GM19043 (cell line): ENCODE measurements at regions not wholly inside any gene's neighbourhood (a gene's known extent, or its start where the extent isn't known, plus 50 kb on each side); places are given as distances from the start of the nearest gene placed in this dataset.
A peak's percentile ranks its signal among the peaks of the same experiment; 100 is the strongest.

Source experiments
- ATAC-seq: cut with Tn5 transposase; IDR thresholded peaks from one replicate; pipeline ENCODE4 v1.9.1; 2021; ENCODE audit warnings: low read depth; ENCODE audit not compliant: unreplicated experiment

GRCh38 chr15:39310633-39311032 lies 270.2 kb upstream of the THBS1 start:
- no peak for ATAC-seq

GRCh38 chr15:39312984-39313383 lies 267.9 kb upstream of the THBS1 start:
- ATAC-seq, result peak; percentile 72

- ATAC-seq, result no peak
Observed at GRCh38 chr15:39313467-39313866, 267.4 kb upstream of the THBS1 start.

GRCh38 chr15:39313881-39314280 lies 267.0 kb upstream of the THBS1 start:
- ATAC-seq, result no peak

GRCh38 chr15:39315206-39315850 lies 265.6 kb upstream of the THBS1 start:
- ATAC-seq, result no peak

GRCh38 chr15:39317225-39317624 lies 263.7 kb upstream of the THBS1 start:
- ATAC-seq, result no peak

GRCh38 chr15:39318231-39318630 lies 262.6 kb upstream of the THBS1 start:
- no peak for ATAC-seq

GRCh38 chr15:39320355-39320754 lies 260.5 kb upstream of the THBS1 start:
- ATAC-seq, result no peak

GRCh38 chr15:39320886-39321285 lies 260.0 kb upstream of the THBS1 start:
- no peak for ATAC-seq

- no peak for ATAC-seq
Observed at GRCh38 chr15:39321977-39322376, 258.9 kb upstream of the THBS1 start.

- no peak for ATAC-seq
Observed at GRCh38 chr15:39323157-39323556, 257.7 kb upstream of the THBS1 start.

GRCh38 chr15:39323706-39324105 lies 257.2 kb upstream of the THBS1 start:
- no peak for ATAC-seq

GRCh38 chr15:39326306-39326975 lies 254.4 kb upstream of the THBS1 start:
- ATAC-seq, result no peak

GRCh38 chr15:39327005-39327730 lies 253.7 kb upstream of the THBS1 start:
- ATAC-seq, result no peak

- no peak for ATAC-seq
Observed at GRCh38 chr15:39330061-39330460, 250.8 kb upstream of the THBS1 start.

- no peak for ATAC-seq
Observed at GRCh38 chr15:39331584-39331983, 249.3 kb upstream of the THBS1 start.

- no peak for ATAC-seq
Observed at GRCh38 chr15:39332846-39333245, 248.0 kb upstream of the THBS1 start.

GRCh38 chr15:39333393-39333792 lies 247.5 kb upstream of the THBS1 start:
- ATAC-seq, result no peak

GRCh38 chr15:39333896-39334295 lies 247.0 kb upstream of the THBS1 start:
- ATAC-seq, result no peak

- ATAC-seq, result no peak
Observed at GRCh38 chr15:39336926-39337325, 244.0 kb upstream of the THBS1 start.

GRCh38 chr15:39338251-39338650 lies 242.6 kb upstream of the THBS1 start:
- no peak for ATAC-seq
